CD4-positive, alpha-beta T cell treated with Interleukin-4 for 4 hours (primary cell): ENCODE measurements at regions not wholly inside any gene's neighbourhood (a gene's known extent, or its start where the extent isn't known, plus 50 kb on each side); places are given as distances from the start of the nearest gene placed in this dataset.
A peak's percentile ranks its signal among the peaks of the same experiment; 100 is the strongest.
"Not testable (repeated sequence)": the region's sequence is repeated elsewhere in the genome, so short reads cannot be mapped to it uniquely, and the experiment has no call there.

ENCODE experiments used
- DNase-seq: peaks from one replicate; pipeline ENCODE4 v3.0.0-alpha.2; 2020

DNA sequence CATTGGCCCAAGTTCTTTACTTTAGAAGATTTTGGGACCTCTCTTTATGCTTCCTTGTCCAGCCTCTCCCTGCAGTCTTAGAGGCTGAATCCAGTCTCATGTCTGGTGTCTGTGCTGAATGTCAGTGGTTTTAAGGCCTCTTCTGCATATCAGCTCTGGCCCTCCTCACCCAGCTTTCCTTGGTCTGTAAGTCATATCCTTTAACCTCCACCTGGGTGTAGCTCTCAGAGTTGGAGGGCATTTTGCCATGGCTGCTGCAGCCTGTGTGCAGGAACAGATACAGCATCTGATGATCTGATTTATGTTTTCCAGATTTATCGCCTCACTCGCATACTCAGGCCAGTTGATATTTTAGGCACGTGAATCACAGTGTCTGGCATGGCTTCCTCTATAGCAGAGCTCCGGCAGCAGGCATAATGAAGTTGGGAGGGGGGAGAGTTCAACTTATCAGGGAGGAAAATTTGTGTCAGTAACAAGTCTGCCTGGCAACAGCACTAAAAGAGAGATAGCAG, 335.0 kb downstream of the PCNX1 start:
- DNase-seq: no peak

DNA sequence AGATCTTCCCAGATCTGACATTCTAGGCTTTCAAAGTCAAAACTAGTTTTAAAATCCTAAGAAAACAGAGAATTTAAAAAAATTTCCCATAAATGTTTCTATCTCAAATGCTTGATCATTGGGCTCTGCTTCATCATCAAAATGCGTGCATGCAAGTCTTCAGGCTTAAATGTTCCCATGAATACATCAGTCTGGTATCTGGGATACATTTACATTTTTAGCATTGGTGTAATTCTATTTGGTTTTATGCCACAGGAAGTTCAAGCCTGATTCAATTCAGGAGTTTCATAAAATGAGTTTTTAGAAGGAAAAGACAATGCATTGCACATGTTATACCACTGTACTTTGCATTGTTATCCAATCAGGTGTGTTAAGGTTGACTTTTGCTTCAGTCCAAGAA, 336.4 kb downstream of the PCNX1 start:
- DNase-seq: no peak

DNA sequence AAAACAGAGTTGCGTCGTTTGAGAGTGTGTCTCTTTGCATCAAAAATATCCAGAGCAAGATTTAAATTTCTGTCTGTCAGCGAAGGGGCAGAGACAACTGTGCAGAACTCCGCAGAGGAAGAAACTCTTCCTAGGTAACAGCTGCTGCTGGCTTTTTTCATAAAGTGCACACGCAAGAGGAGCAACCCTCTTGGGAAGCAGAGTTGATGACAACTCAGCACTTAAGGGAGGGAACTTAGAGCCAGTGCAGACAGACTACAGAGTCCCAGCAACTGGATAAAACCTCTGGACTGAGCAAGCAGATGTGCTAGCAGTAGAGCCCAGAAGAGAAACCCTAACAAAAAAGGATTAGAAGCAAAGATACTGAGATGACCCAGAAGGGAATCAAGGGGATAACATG, 337.1 kb downstream of the PCNX1 start:
- no peak for DNase-seq

DNA sequence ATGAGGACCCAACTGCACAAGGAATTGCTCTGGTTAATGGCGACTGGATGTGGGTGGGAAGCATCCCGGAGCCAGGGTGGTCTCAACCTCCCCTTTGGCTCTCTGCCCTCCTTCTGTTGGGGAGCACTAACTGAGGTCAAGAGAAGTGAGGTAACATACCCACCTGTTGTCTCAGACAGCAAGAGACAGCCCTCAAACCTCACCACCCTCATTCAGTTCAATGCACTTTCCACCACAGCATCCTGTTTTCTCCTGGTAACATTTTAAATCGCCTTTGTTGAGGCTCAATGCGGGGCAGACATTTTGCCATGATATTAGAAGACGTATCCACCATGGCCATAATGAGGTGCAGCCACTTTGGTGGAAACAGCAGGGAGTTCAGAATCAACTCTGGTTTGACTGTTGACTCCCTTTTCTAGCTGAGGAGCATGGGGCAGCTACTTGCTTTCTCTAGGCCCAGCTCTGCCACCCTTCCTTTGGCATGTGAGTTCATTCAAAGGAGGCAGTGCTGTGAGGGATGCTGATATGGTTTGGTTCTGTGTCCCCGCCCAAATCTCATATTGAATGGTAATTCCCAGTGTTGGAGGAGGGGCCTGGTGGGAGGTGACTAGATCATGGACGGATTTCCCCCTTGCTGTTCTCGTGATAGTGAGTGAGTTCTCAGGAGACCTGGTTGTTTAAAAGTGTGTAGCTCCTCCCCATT, 338.6 kb downstream of the PCNX1 start:
- no peak for DNase-seq

DNA sequence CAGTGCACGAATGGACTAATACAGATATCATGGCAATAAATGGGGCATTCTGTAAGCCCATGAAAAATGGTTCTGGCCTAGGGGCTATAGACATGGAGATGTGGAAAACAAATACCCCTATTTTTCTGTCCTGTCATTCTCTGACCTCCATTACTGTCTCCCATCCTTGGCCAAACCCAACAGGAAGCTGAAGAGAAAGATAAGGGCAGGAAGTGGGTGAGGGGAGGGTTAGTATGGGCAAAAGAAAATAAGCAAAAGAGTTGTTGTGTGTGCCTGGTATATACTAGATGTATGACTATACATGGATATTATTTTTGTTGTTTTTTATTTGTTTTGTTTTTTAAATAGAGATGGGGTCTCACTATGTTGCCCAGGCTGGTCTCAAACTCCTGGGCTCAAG, 339.3 kb downstream of the PCNX1 start:
- DNase-seq: no peak

DNA sequence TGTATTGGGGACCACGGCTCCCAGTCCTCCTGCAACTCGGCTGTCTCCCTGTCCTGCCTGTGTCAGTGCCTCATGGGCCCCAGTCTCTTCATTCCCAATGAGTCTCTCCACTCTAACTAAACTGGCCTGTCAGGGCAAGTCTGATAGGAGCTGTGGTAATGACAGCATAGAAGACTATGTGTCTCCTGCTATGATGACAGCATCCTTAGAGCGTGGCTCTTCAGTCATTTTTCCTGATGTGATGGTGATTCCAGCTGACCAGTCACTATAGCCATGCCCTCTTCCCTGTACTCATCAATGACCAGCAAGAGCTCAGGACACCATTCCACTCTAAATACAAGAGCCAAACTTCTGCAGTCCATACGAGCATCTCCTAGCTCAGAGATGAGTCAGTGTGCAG, 339.8 kb downstream of the PCNX1 start:
- no peak for DNase-seq

DNA sequence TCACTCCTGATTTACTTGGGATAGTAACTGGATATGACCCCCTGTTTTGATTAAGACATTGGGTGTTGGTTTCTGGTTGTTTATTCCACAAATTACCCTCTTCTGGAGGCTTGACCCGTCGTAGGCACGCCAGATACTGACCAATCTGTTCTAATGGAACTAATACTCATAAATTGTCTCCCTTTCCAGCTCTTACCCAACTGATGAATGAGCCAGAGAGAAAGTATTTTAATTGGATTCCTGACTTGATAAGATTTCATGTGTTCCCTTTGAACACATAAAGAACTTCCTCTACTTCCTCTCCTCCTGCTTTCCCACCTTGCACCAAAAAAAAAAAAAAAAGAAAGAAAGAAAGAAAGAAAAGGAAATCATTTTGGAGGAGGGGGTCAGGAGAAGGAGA, 340.9 kb downstream of the PCNX1 start:
- no peak for DNase-seq

DNA sequence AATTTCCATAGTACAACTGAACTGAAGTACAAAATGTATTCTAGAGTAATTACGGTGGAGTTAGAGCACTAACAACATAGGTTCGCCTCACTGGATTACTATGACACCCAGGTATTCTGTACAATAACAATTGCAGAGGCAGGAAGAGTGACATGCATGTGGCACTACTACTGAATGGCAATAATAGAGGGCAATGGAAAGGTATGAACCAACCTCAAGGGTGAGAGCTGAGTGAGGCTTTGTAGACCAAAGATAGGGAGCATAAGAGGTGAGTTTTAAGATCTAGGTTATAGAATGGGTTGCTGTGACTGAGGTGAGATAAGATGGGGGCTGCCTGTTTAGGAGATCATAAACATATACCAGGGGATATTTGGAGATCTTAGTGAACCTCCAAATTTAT, 343.1 kb downstream of the PCNX1 start:
- no peak for DNase-seq

DNA sequence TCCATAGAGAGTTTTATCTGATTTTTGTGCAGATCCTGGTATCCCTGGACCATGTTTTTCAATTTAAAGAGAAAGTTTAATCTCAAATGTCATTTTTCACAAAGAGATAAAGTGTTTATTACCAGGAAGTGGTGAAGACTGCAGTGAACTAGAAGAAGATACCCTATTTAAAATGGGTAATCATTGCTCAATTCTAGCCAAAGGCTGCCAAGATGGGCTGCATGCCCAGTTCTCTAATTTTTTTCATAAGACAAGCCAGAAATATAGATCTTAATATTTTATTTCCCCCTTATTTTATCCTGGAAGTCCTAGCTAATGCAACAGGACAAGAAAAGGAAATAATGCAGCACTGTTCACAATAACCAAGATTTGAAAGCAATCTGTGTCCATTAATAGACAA, 343.5 kb downstream of the PCNX1 start:
- no peak for DNase-seq

DNA sequence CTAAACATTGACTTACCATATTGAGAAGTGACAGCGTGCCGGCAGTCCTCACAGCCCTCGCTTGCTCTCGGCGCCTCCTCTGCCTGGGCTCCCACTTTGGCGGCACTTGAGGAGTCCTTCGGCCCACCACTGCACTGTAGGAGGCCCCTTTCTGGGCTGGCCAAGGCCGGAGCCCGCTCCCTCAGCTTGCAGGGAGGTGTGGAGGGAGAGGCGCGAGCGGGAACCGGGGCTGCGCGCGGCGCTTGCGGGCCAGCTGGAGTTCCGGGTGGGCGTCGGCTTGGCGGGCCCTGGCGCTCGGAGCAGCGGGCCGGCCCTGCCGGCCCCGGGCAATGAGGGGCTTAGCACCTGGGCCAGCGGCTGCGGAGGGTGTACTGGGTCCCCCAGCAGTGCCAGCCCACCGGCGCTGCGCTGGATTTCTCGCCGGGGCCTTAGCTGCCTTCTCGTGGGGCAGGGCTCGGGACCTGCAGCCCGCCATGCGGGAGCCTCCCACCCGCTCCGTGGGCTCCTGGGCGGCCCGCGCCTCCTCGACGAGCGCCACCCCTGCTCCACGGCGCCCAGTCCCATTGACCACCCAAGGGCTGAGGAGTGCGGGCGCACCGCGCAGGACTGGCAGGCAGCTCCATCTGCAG, 346.9 kb downstream of the PCNX1 start:
- not testable (repeated sequence) for DNase-seq

DNA sequence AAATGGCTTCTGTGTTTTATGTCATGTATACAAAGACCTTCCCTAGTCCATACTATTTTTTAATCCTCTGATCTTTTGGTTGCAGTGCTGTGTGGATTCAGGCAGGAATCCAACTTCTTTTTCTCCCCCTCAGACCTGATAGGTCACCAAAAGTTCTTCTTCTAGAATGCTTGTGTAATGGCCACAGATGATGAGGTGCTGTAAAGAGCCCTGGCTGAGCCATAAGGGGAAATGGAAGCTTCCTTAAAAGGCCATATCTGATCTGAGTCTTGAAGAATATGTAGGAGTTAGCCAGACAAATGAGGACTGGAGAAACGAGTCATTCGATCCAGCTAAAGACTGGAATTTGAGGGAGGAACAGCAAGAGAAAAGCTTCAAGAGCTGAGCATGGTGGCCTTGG, 353.9 kb downstream of the PCNX1 start:
- no peak for DNase-seq

DNA sequence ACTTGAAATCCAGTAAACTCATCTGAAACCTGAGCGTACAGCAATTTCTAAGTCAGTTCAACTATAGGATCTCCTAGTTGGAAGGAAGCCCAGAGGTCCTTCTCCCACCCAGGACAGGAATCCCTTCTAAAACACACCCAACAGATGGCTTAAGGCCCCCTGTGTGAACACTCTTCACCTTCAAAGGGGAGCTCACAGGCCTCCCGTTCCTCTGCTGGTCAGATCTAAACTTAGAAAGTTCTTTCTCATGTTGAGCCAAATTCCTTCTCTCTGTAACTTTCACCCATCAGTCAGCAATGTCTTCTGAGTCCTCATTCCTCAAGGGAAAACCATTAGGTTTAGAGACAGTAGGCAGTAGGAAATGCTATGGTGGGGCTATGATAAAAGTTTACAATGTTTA, 355.2 kb downstream of the PCNX1 start:
- no peak for DNase-seq

DNA sequence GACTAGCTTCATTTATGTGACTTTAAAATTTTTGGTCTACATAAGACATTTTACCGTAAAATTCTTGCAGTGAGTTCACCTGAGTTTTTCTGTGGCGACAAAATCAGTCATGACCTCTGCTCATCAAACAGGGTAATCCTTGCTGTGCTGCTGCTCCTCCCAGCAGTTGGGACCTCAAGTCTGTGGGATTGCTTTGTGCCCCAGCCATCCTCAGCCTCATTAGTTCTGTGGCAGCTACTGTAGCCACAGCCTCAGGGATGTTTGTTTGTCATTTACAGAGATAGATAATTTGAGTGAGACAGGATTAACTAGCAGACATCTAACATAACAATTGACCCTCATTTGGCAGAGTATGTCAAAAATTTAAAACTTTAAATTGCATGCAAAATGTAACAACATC, 357.0 kb downstream of the PCNX1 start:
- no peak for DNase-seq

DNA sequence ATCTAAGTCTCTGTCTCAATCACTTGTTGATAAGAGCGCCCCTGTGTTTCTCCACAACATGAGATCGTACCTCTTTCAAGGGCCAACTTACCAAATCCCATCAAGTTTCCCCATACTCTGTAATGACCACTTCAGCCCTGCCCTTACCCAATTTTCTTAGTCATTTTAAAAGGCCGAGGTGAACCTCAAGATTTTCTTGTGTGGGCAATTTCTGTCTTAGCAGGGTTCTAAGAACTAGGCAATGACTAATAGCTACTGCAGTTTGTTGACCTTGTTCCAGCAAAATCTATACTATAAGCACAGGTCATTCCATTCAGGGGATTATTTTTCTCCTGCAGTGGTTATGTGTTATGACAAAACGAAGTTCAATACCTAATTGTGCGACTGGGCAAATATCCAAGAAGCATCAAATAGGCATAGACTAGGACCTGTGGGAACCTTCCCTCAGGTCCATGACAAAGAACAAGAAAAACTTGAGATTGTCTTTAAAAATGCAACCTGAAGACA, 359.8 kb downstream of the PCNX1 start:
- no peak for DNase-seq

DNA sequence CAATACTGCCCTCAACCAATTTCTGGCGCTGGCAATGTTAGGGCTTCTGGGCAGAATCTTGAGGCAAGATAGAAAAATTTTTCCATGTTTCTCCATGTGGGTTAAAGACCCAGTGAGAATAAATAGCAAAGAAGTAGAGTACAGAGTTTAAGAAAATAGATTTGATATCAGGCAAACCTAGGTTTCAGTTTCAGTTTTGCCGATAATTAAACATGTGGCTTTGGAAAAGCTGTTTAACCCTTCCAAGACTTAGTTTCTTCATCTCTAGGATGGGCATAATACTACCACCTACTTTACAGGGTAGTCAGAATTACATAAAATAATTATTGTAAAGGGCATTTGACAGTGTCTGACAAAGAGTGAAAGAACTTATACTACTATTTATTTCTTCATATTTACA, 360.4 kb downstream of the PCNX1 start:
- no peak for DNase-seq

DNA sequence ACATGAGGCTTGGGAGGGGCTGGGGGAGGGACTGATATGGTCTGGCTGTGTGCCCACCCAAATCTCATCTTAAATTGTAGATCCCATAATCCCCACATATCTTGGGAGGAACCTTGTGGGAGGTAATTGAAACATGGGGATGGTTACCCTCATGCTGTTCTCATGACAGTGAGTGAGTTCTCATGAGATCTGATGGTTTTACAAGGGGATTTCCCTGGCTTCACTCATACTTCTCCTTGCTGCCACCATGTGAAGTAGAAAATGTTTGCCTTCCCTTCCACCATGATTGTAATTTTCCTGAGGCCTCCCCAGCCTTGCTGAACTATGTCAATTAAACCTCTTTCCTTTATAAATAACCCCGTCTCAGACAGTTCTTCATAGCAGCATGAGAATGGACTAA, 362.9 kb downstream of the PCNX1 start:
- no peak for DNase-seq

DNA sequence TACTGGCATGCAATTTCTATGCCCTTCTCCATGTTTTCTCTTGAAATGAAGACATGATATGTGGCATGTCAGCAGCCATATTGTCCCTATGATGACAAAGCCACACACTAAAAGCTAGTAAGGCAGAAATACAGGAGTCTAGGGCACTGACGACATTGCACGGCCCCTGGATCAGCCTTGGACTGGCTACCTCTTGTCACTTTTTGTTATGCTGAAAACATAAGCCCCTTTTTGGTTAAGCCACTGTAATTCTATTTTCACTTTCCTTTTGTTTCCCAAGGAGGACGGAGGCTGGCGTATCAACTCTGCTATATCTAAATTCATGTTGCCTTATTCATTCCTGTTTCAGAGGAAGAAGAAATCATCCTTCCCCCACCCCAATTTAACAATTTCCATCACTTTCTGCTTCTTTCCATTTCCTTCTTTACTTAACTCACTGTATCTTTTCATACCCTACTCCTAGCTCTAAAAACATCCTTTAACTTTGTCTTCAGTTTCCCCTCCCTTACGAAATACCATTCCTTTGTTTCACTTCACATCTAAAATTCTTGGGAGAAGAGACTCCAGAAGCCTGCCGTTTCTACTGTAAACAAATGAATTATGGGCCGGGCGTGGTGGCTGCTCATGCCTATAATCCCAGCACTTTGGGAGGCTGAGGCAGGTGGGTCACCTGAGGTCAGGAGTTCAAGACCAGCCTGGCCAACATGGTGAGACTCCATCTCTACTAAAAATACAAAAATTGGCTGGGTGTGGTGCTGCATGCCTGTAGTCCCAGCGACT, 364.1 kb downstream of the PCNX1 start:
- DNase-seq: no peak

DNA sequence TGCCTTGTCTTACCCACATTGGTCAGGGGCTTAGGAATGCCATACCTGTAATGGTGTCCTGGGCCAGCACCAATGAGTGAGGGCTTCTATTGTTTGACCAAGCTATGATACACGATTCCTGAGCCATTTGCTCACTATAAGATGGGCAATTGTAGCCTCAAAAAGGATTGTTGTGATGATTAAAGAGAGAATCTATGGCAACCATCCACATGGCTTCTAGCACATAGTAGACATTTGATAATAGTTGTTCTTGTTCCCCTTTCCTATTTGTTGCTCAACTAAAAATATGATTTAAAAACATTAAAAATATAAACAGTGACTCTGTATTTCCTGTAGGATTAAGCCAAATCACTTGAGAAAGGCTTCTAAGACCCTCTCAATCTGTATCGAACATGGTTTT, 366.1 kb downstream of the PCNX1 start:
- DNase-seq: no peak

DNA sequence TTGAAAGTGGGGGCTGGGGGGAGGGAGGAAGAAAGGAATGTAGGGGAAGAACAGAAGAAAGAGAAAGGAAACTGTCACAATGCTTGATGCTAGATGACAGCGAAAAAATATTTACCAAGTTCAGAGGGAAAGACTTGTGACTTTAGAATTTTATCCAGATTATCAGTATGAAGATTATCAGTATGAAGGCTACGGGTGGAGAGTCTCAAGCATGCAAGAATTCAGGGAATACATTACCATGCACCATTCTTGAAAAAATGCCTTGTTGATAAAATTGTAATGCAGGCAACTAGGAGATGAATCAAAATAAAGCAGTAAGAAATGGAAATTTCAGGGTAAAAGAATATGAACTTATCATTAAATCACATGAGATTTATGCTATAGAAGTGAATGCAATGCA, 376.8 kb downstream of the PCNX1 start:
- no peak for DNase-seq

DNA sequence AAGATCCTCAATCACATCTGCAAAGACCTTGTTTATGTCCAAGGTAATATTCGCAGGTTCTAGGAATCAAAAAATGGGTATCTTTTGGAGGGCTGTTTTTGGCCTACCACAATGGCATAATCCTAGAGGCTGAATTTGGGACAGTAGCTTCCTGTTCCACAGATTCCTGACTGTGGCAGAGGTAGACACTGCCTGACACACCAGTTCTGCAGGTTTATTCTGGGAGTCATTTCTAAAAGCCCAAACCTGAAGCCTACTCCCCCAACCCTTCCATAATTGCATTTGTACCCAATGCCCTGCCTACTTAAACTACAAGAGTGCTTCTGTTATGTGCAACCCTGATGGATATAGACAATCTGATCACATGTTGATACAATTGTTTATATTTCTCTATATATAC, 378.9 kb downstream of the PCNX1 start:
- DNase-seq: no peak

DNA sequence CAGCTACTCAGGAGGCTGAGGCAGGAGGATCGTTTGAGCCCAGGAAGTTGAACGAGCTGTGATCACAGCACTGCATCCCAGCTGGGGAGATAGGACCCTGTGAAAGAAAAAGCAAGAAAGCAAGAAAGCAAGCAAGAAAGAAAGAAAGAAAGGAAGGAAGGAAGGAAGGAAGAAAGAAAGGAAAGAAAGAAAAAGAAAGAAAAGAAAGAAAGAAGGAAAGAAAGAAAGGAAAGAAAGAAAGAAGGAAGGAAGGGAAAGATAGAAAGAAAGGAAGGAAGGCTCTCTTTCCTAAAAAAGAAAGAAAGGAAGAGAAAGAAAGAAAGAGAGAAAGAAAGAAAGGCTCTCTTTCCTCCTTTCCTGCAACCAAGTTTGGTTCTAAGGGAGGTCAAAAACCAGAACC, 380.3 kb downstream of the PCNX1 start:
- no peak for DNase-seq

DNA sequence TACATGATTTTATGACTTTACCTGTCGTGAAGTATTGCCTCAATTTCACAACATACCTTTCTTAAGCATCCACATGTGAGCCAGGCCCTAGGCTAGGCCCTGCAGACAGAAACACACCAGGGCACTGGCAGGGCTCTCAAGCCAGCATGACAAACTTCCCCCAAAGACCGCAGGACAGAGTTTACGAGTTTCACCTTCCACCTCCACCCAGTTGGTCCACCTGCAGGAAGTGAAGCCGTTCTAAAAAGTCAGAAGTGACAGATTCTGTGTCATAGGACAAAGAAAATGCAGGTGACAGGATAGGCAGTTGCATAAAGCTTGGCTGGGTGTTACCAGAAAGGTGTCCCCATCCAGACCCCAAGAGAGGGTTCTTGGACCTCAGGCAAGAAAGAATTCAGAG, 382.3 kb downstream of the PCNX1 start:
- peak; percentile 15 for DNase-seq

DNA sequence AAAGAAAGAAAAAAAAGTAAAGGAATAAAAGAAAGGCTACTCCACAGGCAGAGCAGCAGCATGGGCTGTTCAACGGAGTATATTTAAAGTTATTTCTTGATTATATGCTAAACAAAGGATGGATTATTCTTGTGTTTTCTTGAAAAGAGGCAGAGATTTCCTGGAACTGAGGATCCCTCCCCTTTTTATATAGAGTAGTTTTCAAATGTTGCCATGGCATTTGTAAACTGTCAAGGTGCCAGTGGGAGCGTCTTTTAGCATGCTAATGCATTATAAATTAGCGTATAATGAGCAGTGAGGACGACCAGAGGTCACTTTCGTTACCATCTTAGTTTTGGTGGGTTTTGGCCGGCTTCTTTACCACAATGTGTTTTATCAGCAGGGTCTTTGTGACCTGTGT, 383.0 kb downstream of the PCNX1 start:
- DNase-seq: no peak

DNA sequence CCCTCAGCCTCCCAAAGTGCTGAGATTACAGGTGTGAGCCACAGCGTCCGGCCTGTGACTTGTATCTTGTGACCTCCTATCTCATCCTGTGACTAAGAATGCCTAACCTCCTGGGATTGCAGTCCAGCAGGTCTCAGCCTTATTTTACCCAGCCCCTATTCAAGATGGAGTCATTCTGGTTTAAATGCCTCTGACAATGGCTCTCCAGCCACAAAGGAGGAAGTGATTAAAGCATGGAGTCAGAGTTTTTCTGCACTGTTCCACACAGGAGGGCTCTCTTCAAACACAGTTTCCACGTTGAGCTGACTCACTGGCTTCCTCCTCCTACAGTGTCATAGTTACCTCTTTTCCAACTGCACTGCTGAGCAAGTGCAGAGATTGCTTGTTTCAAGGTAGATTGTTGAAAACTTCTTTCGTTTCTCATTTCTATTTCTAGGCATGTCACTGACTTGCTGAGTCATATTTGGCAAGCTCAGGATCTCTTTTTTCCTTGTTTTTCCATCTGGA, 383.8 kb downstream of the PCNX1 start:
- DNase-seq: peak; percentile 22
